Keratinocyte (primary cell): ENCODE measurements at regions not wholly inside any gene's neighbourhood (a gene's known extent, or its start where the extent isn't known, plus 50 kb on each side); places are given as distances from the start of the nearest gene placed in this dataset.

Experiments used
- DNase-seq: peaks from one replicate; pipeline ENCODE4 v3.0.0-alpha.2; 2011; ENCODE audit warnings: low read depth, missing footprints, low spot score
- FAIRE-seq: peaks from 2 replicates; lab custom pipeline; 2011; peaks lifted over from hg19 to GRCh38; lab: Jason Lieb, UNC
- H2AFZ ChIP-seq: 2 replicates; pipeline ENCODE4 v1.6.0; 2012; ENCODE audit warnings: low read length, control low read depth, inconsistent platforms; ENCODE audit not compliant: control insufficient read depth
- H3K27ac ChIP-seq: 2 replicates; pipeline ENCODE4 v1.5.1; 2011; ENCODE audit warnings: low read length; ENCODE audit not compliant: control insufficient read depth, insufficient read depth
- H3K27me3 ChIP-seq: 3 replicates; pipeline ENCODE4 v1.6.0; 2011; ENCODE audit warnings: low read length; ENCODE audit not compliant: control insufficient read depth, insufficient read depth; ENCODE audit errors: extremely low read depth
- H3K36me3 ChIP-seq, 2 experiments: 2 replicates in 1 of 2; 3 replicates in 1 of 2; pipeline ENCODE4 v1.5.1; 2011; ENCODE audit warnings: low read length in 2 of 2, mild to moderate bottlenecking in 1 of 2; ENCODE audit not compliant: control insufficient read depth in 2 of 2, insufficient read depth in 2 of 2; ENCODE audit errors: extremely low read depth in 1 of 2
- H3K4me1 ChIP-seq: 3 replicates; pipeline ENCODE4 v1.5.1; 2011; ENCODE audit warnings: low read length; ENCODE audit not compliant: control insufficient read depth, insufficient read depth; ENCODE audit errors: extremely low read depth
- H3K4me2 ChIP-seq: 3 replicates; pipeline ENCODE4 v1.6.0; 2011; ENCODE audit warnings: low read depth, low read length; ENCODE audit not compliant: control insufficient read depth, insufficient read depth; ENCODE audit errors: extremely low read depth
- H3K4me3 ChIP-seq, 3 experiments: fragments of 200-600 bp in 1 of 3; sonication (generic) in 1 of 3; 2 replicates in 2 of 3; 3 replicates in 1 of 3; pipeline ENCODE4 v1.5.1; 2011 to 2016; ENCODE audit warnings: low read length in 3 of 3, mild to moderate bottlenecking in 3 of 3, control low read depth in 2 of 3, inconsistent platforms in 1 of 3, low read depth in 1 of 3, mixed read lengths in 1 of 3, mixed run types in 1 of 3, moderate library complexity in 1 of 3; ENCODE audit not compliant: control insufficient read depth in 2 of 3, insufficient read depth in 2 of 3; ENCODE audit errors: extremely low read depth in 1 of 3
- H3K79me2 ChIP-seq: 2 replicates; pipeline ENCODE4 v1.6.0; 2012; ENCODE audit warnings: low read length; ENCODE audit not compliant: control insufficient read depth, insufficient read depth
- H3K9ac ChIP-seq: 3 replicates; pipeline ENCODE4 v1.6.0; 2011; ENCODE audit warnings: low read length; ENCODE audit not compliant: control insufficient read depth, insufficient read depth; ENCODE audit errors: extremely low read depth
- H3K9me1 ChIP-seq: 3 replicates; pipeline ENCODE4 v1.6.0; 2011; ENCODE audit warnings: low read length; ENCODE audit not compliant: control insufficient read depth, insufficient read depth; ENCODE audit errors: extremely low read depth
- H3K9me3 ChIP-seq: 2 replicates; pipeline ENCODE4 v1.5.1; 2012; ENCODE audit warnings: low read depth, low read length; ENCODE audit not compliant: control insufficient read depth
- H4K20me1 ChIP-seq: 3 replicates; pipeline ENCODE4 v1.6.0; 2011; ENCODE audit warnings: low read length; ENCODE audit not compliant: control insufficient read depth, insufficient read depth; ENCODE audit errors: extremely low read depth
- CTCF ChIP-seq, 3 experiments: IDR thresholded peaks in 1 of 3; conservative IDR thresholded peaks in 1 of 3; optimal IDR thresholded peaks in 1 of 3; 2 replicates in 2 of 3; 3 replicates in 1 of 3; pipeline versions ENCODE3 to v1.5.1; 2011; ENCODE audit warnings: low read length in 3 of 3, mild to moderate bottlenecking in 3 of 3, moderate library complexity in 2 of 3, control low read depth in 1 of 3, inconsistent platforms in 1 of 3; ENCODE audit not compliant: insufficient read depth in 2 of 3; ENCODE audit errors: extremely low read depth in 1 of 3
- EZH2 ChIP-seq: IDR thresholded peaks from one replicate; pipeline ENCODE4 v1.6.1; 2012; ENCODE audit warnings: inconsistent platforms, mild to moderate bottlenecking, low read length, moderate library complexity
- dilution Hi-C: fragments of 300-500 bp; cut with MboI; formaldehyde crosslinking; loops from one replicate; pipeline ENCODE4 v1.7.0; 2020; ENCODE audit warnings: low sequenced_read_pairs; ENCODE audit not compliant: extremely low pct_ligation_motif_present

GRCh38 chr19:30281906-30282305 is 90.3 kb upstream of the ZNF536 start:
- Histone ChIP-seq H3K27me3 (no peaks in the 10 kb centered on the region), H3K9me1 (no peaks in the 10 kb centered on the region), H3K4me1 (no peaks in the 10 kb centered on the region), H3K9me3 (no peaks in the 10 kb centered on the region), H3K79me2 (no peaks in the 10 kb centered on the region), H2AFZ (no peak overlapping the region), H3K4me3 (no peak overlapping the region), H4K20me1 (no peaks in the 10 kb centered on the region), H3K27ac (no peak overlapping the region), H3K9ac (no peak overlapping the region), H3K36me3 (no peaks in the 10 kb centered on the region), H3K4me2 (no peak overlapping the region)
- FAIRE-seq: no peak
- dilution Hi-C loops: no loop called here
- no peak for TF ChIP-seq EZH2
- TF ChIP-seq CTCF (optimal IDR thresholded peaks at IDR 0.05 in 1 of 3, IDR thresholded peaks at IDR 0.05 in 1 of 3, conservative IDR thresholded peaks at IDR 0.05 in 1 of 3; ENCODE audit: extremely low read depth in 1 of 3, insufficient read depth in 2 of 3, low read length in 3 of 3): no peak
- DNase-seq: no peak

GRCh38 chr19:30283556-30283955 is 88.6 kb upstream of the ZNF536 start:
- H3K4me3 ChIP-seq: no peak overlapping the region
- FAIRE-seq: no peak
- dilution Hi-C loops: no loop called here

More at GRCh38 chr19:30283556-30283955, 88.6 kb upstream of the ZNF536 start:
- Histone ChIP-seq H3K4me1 (no peaks in the 10 kb centered on the region), H3K9me1 (no peaks in the 10 kb centered on the region), H3K79me2 (no peaks in the 10 kb centered on the region), H3K9me3 (no peaks in the 10 kb centered on the region), H3K27ac (no peak overlapping the region), H3K27me3 (no peaks in the 10 kb centered on the region), H3K9ac (no peak overlapping the region), H2AFZ (no peak overlapping the region), H3K4me2 (no peak overlapping the region), H4K20me1 (no peaks in the 10 kb centered on the region), H3K36me3 (no peaks in the 10 kb centered on the region)
- TF ChIP-seq CTCF (optimal IDR thresholded peaks at IDR 0.05 in 1 of 3, IDR thresholded peaks at IDR 0.05 in 1 of 3, conservative IDR thresholded peaks at IDR 0.05 in 1 of 3; ENCODE audit: extremely low read depth in 1 of 3, insufficient read depth in 2 of 3, low read length in 3 of 3): no peak
- DNase-seq: no peak
